GM13976 (cell line): ENCODE measurements at regions not wholly inside any gene's neighbourhood (a gene's known extent, or its start where the extent isn't known, plus 50 kb on each side); places are given as distances from the start of the nearest gene placed in this dataset.

Source experiments
- DNase-seq: peaks from one replicate; pipeline ENCODE4 v3.0.0; 2012; ENCODE audit warnings: low spot score
- in situ Hi-C: fragments of 300-500 bp; cut with MboI; formaldehyde crosslinking; loops from one replicate; pipeline ENCODE4 v1.12.0; 2022; ENCODE audit warnings: low sequenced_read_pairs, mixed read lengths, inconsistent platforms; ENCODE audit not compliant: unreplicated experiment
- TF ChIP-seq, protein P1 (sequence below): IDR thresholded peaks from 2 replicates; pipeline ENCODE4 v1.5.1; 2012; ENCODE audit warnings: borderline replicate concordance, mild to moderate bottlenecking; ENCODE audit not compliant: insufficient read depth; ENCODE audit errors: extremely low read depth, missing control alignments, control extremely low read depth

DNA sequence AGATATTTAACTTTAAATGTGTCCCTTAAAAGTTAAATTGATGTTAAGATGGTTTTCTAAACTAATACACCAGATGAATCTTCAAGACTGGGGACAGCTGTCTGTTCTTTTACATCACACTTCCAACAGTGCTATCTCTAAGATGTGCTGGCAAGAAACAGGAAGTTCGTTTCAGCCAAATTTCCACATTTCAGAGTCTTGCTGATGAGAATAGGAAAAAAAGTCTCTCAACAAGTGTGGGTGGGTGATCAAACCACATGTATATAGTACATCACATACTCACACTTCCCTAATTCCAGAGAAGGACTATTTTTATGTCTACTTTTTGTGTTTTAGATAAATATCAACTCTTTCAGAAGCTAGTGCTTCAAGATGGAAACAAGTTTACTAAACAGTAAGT lies 1712.8 kb upstream of the TMEFF2 start:
- TF ChIP-seq, protein P1, sequence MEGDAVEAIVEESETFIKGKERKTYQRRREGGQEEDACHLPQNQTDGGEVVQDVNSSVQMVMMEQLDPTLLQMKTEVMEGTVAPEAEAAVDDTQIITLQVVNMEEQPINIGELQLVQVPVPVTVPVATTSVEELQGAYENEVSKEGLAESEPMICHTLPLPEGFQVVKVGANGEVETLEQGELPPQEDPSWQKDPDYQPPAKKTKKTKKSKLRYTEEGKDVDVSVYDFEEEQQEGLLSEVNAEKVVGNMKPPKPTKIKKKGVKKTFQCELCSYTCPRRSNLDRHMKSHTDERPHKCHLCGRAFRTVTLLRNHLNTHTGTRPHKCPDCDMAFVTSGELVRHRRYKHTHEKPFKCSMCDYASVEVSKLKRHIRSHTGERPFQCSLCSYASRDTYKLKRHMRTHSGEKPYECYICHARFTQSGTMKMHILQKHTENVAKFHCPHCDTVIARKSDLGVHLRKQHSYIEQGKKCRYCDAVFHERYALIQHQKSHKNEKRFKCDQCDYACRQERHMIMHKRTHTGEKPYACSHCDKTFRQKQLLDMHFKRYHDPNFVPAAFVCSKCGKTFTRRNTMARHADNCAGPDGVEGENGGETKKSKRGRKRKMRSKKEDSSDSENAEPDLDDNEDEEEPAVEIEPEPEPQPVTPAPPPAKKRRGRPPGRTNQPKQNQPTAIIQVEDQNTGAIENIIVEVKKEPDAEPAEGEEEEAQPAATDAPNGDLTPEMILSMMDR: no peak
- in situ Hi-C loops: no loop called here
- DNase-seq: peak; percentile 18

DNA sequence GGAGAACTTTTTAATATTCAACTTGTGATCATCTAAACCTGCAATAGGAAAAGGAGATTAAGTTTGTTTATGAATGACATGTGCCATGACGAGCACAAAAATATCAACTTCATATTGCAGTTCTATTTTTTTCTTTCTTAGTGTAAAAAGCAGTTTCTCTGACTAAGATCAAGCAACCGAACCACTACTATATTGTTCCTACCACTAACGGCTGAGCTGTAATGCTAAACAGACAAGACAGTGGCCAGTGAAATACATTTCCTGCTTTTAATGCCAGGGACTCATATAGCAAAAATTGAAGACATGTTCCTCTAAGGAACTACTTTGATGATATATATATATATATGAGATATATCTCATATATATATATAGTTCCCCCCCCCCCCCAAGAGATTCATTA lies 1705.6 kb upstream of the TMEFF2 start:
- no peak for DNase-seq
- TF ChIP-seq, protein P1: no peak
- in situ Hi-C loops: no loop called here

DNA sequence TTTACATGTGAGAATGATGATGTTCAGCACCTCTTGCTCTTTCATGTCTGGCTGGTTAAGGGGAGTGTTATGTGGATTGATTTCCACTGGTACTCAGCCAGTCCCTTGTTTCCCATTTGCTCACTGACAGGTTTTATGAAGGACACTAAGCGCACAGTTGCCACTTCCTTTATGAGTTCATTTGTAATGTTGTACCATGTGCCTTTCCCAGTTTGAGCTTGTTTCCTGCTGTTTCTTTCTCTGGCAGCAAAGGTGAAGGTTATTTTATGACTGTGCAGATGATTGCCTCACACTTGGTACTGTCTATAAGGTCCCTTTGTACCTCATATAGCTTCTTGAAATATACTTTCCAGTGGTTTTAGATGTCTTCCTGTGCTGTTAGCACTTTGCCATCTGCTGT lies 1700.5 kb upstream of the TMEFF2 start:
- TF ChIP-seq, protein P1: no peak
- no peak for DNase-seq
- in situ Hi-C loops: no loop called here

DNA sequence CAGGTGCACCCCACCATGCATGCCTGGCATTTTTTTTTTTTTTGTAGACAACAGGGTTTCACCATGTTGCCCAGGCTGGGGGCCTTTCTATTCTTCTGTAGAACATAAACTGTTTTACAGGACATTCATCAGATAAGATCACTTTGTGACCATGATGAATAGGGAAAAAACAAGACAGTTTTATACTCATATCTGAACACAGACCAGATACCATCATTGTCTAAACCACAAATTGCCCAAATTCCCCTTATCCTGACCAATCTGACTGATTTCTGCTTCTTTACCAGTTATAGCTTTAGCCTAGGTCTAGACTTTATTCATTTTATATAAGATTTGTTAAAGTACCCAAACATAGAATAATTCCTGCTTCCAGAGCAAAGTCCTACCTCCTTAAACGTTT lies 1699.3 kb upstream of the TMEFF2 start:
- in situ Hi-C loops: no loop called here

DNA sequence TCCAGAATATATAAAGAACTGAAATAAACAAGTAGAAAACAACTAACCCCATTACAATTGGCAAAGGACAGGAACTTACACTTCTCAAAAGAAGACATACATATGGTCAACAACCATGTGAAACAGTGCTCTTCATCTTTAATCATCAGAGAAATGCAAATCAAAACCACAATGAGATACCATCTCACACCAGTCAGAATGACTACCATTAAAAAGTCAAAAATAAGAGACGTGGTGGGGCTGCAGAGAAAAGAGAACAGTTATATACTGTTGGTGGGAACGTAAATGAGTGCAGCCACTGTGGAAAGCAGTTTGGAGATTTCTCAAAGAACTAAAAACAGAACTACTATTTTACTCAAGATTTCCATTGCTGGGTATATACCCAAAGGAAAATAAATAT lies 1696.3 kb upstream of the TMEFF2 start:
- TF ChIP-seq, protein P1: no peak
- in situ Hi-C loops: no loop called here
- no peak for DNase-seq

More for the DNA sequence above, 1699.3 kb upstream of the TMEFF2 start:
- no peak for DNase-seq
- TF ChIP-seq, protein P1: no peak

DNA sequence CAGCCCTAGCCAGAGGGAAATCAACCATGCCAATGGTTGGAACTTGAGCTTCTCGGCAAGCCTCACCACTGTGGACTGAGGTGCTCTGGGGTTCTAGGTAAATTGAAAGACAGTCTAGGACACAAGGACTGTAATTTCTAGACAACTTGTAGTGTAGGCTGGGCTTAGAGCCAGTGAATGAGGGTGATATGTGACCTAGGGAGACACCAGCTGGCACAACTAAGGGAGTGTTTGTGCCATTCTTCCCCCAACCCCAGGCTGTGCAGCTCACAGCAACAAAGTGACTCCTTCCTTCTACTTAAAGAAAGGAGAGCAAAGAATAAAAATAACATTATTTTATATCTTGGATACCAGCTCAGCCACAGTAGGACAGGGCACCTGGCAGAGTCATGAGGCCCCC lies 1690.7 kb upstream of the TMEFF2 start:
- in situ Hi-C loops: no loop called here
- TF ChIP-seq, protein P1: no peak
- no peak for DNase-seq

DNA sequence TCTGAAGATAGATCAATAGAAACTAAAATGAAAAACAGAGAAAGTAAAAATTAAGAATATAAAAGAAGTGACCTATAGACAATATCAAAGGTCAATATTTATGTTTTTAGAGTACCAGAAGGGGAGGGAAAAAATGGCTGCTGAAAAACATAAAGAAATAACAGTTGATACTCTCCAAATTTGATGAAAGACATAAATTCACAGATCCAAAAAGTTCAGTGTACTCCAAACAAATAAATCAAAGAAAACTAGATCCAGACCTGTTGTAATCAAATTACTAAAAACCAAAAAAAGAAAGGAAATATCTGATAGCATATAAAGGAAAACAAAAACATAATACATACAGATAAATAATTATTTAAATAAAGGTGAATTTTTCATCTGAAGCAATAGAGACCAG lies 1689.1 kb upstream of the TMEFF2 start:
- no peak for DNase-seq
- TF ChIP-seq, protein P1: no peak
- in situ Hi-C loops: no loop called here
